ENCODE measurements at regions not wholly inside any gene's neighbourhood (a gene's known extent, or its start where the extent isn't known, plus 50 kb on each side); places are given as distances from the start of the nearest gene placed in this dataset.
A peak's percentile ranks its signal among the peaks of the same experiment; 100 is the strongest.

DNA sequence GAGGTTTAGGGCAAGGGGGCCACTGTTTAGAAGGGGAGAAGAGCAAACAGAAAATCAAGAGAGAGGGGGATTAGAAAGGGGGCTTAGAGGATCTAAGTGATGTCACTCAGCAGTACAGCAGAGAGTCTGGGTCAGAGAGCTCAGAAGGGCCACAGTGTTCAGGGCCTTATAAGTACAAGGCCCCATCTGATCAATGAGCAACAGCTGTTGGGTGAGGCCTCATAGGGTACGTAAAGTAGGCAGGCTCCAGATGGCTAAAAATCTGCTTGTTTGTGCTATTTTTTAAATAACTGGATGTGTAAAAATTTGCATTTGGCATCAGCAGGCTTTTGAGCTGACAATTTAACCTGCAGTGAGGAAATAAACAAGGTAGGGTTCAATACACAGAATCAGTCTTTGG is 149.8 kb downstream of the SH3BGRL2 start:
- H3K4me3 ChIP-seq (ENCODE audit: low read length), result no peak overlapping the region
- DNase-seq (ENCODE audit: low read depth, low spot score), result no peak

DNA sequence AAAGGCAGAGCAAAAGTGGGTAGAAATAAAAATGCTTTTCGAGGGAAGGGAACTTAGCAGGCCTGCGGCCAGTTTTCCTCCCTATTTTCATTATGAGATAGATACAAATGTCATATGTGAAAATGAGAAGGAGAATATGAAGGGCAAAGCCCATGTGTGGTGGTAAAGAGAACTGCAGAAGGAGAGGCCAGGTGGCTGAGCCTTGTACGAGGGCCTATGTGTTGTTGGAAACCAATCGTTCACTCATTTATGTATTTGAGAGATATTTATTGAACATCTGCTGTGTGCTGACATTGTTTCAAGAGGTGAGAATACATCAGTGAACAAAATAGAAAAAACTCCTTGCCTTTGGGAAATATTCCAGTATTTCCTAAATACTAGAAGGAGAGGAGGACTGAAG is 147.7 kb downstream of the SH3BGRL2 start:
- no peak for DNase-seq (ENCODE audit: low read depth, low spot score)
- no peak overlapping the region for H3K4me3 ChIP-seq (ENCODE audit: low read length)

DNA sequence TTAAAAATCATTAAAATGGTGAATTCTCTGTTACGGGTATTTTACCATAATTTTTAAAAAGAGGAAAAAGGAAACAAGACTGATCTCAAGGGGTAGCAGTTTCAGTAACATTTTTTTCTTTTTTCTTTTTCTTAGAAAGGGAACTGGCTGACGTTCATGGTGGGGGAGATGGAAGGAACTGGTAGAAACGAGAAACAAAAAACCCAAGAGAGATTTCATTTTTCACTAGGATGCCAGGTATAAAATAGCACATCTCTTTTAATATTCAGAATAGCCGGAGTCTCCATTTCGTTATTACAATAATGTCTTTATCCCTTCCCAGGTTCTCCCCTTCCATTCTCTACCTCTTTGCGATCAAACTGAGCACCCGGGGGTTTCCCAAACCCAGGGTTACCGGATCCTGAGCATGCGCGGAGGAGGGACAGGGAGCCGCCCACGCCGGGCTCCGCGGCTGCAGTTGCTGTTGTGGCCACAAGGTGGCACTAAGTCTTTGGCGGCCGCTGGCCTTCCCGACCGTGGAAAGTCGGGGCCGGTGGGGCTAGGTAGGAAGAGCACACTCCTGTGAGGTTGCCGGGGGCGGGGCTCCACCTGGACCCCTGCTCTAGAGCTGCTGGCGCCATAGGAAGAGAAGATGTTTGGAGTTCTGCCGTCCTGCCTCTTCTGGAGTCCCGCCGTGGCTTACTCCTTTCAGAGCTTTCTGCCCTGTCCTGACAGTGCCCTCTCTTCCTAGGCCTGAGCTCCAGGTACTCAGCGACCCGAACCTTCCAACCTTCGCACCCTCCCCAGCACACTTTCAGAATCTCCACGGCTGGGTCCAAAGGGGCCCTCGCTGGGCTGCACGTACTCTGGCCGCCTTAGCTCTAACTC is 146.8 kb downstream of the SH3BGRL2 start:
- H3K4me3 ChIP-seq (ENCODE audit: low read length), result peak overlapping the region; percentile 43
- peak; percentile 54 for DNase-seq (ENCODE audit: low read depth, low spot score)

DNA sequence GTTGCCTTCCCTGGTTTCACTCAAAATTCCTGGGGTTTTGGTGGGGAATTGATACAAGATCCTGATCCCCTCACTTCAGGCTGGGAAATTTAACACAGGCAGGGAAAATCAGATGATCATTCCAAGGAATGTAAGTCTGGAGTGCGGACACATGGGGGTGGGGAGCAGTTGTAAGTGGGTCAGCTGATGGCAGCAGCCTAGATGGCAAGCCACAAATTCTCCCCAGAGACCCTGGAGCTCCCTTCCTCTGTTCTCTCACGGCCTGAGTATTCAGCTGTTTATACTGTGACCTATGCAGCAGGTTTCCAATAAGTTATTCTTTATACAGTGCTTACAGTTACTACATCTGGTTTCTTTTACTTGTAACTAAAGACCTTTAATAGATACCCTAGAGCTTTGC is 144.9 kb downstream of the SH3BGRL2 start:
- no peak overlapping the region for H3K4me3 ChIP-seq (ENCODE audit: low read length)
- DNase-seq (ENCODE audit: low read depth, low spot score), result no peak

DNA sequence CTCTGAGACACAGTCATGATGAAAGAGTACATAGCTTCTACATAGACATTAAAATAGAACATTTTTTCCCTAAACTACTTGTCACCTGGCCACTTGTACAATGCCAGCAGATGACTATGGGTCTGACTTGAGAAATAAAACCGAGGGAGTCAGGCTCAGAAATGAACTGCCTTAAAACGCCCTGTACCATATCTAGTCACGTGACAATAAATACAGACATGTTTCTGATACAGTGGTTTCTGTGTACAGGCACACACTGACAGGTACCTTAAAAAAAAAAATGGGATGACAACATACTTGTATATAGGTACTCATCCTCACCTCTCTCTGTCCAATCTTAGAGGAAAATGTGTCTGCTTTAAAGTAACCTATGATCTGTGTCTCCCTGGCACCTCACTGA is 144.1 kb downstream of the SH3BGRL2 start:
- DNase-seq (ENCODE audit: low read depth, low spot score), result no peak
- no peak overlapping the region for H3K4me3 ChIP-seq (ENCODE audit: low read length)

DNA sequence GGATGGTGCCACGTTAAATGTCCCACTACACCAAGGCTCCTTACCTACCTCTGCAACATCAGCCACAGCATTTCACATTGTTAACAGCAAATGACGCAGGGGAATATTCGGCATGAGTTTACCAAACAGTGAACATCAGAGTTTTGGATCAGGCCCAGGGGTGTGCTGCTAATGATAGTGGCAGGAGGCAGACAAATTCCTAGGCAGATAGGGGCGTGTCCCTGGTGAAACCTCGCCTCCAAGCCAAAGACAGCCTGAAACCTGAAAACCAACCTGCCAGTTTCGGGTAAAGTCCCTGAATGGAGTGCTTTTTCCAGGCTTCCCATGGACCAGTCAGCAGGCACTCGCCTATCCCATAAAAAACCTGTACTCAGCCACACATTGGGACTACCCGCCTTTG is 133.6 kb downstream of the SH3BGRL2 start:
- H3K4me3 ChIP-seq (ENCODE audit: low read length), result no peak overlapping the region
- no peak for DNase-seq (ENCODE audit: low read depth, low spot score)

DNA sequence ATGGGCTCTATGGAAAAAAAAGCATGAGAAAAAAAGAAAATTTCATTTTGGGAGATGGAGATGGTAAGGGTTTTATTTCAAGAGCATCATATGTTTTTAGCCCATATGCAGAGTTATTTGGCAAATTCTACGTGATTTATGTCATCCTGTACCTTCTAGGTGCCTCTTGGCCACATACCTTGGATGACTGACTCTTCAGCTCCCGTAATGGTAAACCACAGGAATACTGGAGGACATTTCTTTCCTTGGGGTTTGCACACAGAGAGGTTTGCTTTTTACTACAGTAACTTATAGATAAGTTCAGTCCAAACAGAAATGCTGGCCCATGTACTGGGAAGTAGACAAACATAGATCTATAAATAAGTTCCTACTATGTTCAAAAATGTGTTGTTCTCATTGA is 132.2 kb downstream of the SH3BGRL2 start:
- no peak for DNase-seq (ENCODE audit: low read depth, low spot score)
- no peak overlapping the region for H3K4me3 ChIP-seq (ENCODE audit: low read length)

DNA sequence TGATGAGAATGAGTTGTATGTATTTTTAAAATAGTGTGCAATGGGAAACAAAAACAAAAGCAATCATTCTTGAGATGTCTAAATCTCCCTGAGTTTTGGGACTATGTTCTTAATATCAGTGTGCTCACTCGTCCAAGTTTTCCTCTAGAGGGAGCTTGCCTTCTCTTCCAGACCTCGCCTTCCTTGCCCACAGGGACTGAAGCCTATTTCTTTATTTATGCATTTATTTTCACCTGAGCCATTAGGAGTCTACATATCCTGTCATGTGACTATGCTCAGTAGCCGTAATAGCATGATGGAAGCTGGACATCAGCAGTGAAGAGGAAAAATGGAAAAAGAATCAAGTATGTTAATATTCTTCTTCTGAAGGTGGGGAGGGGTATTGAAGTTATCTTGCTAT is 131.2 kb downstream of the SH3BGRL2 start:
- no peak for DNase-seq (ENCODE audit: low read depth, low spot score)
- H3K4me3 ChIP-seq (ENCODE audit: low read length), result no peak overlapping the region

DNA sequence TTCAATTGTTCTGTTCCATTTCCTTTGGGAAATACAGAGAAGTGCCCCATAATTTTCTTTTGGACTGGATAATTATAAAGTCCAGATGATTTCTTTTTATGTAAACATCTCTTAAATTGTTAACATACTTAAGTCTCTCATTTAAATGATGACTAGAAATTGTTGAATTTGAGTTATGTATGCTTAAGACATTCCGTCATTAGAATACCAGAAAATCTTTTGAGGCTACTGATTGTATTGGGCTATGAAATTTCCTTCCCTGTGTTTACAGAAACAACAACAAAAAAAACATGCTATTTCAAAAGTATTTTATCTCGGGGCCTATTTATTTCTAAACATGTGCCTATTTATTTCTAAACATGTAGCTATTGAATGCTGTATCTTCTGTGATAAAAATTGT is 125.4 kb downstream of the SH3BGRL2 start:
- H3K4me3 ChIP-seq (ENCODE audit: low read length), result no peak overlapping the region
- no peak for DNase-seq (ENCODE audit: low read depth, low spot score)

DNA sequence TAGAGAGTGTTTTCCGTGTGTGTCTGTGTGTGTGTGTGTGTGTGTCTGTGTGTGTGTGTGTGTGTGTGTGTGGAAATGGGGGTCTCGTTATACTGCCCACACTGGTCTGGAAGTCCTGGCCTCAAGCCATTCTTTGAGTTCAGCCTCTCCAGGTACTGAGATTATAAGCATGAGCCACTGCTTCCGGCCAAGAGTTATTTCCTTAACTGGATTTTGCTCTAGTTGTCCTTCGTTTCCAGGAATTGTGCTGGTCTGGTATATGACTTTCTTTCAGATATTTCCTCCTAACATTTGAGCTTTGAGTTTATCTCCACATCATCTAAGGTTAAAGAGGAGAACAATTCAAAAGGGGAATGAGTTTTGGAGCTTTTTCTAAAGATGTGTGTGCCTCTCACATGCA is 124.8 kb downstream of the SH3BGRL2 start:
- no peak for DNase-seq (ENCODE audit: low read depth, low spot score)

More for the DNA sequence above, 124.8 kb downstream of the SH3BGRL2 start:
- H3K4me3 ChIP-seq (ENCODE audit: low read length), result no peak overlapping the region

All from Jurkat, Clone E6-1 (cell line).